ENCODE measurements at regions not wholly inside any gene's neighbourhood (a gene's known extent, or its start where the extent isn't known, plus 50 kb on each side); places are given as distances from the start of the nearest gene placed in this dataset.

GRCh38 chrX:93468075-93468474, 205.3 kb downstream of the NAP1L3 start:
- no peaks in the 10 kb centered on the region for H3K79me2 ChIP-seq (replicated peaks; ENCODE audit: insufficient read depth)
- no peak for ATAC-seq
- H3K27ac Mint-ChIP-seq = no peak overlapping the region
- no peaks in the 10 kb centered on the region for H3K4me1 ChIP-seq (ENCODE audit: insufficient read depth)
- H3K4me3 Mint-ChIP-seq = no peak overlapping the region
- H3K36me3 Mint-ChIP-seq (ENCODE audit: low read depth) = no peaks in the 10 kb centered on the region
- TF ChIP-seq EZH2phosphoT487 (IDR thresholded peaks at IDR 0.05; ENCODE audit: unreplicated experiment) = no peak
- H3K27me3 ChIP-seq (ENCODE audit: insufficient read depth) = no peaks in the 10 kb centered on the region
- no peaks in the 10 kb centered on the region for H3K9me2 ChIP-seq (ENCODE audit: insufficient read depth)
- no peaks in the 10 kb centered on the region for H3K36me3 ChIP-seq (ENCODE audit: insufficient read depth)
- H3K4me1 Mint-ChIP-seq = no peaks in the 10 kb centered on the region
- no peaks in the 10 kb centered on the region for H3K27me3 Mint-ChIP-seq (ENCODE audit: insufficient read depth, low read depth, poor library complexity)
- no peak overlapping the region for H3K4me3 ChIP-seq
- no peak for DNase-seq (ENCODE audit: low spot score)
- no peak overlapping the region for H3K27ac ChIP-seq (ENCODE audit: low read depth)
- no peaks in the 10 kb centered on the region for H4K20me1 ChIP-seq (replicated peaks; ENCODE audit: insufficient read depth)
- H3K4me2 ChIP-seq = no peak overlapping the region
- H3F3A ChIP-seq (replicated peaks; ENCODE audit: low read depth) = no peaks in the 10 kb centered on the region
- no peak overlapping the region for H2AFZ ChIP-seq
- H3K9me3 Mint-ChIP-seq = no peaks in the 10 kb centered on the region

- Histone ChIP-seq H3K4me2 (no peak overlapping the region), H3K27me3 (ENCODE audit: insufficient read depth) (no peaks in the 10 kb centered on the region), H2AFZ (no peak overlapping the region), H3F3A (replicated peaks; ENCODE audit: low read depth) (no peaks in the 10 kb centered on the region), H3K36me3 (ENCODE audit: insufficient read depth) (no peaks in the 10 kb centered on the region), H3K4me3 (no peak overlapping the region), H3K27ac (ENCODE audit: low read depth) (no peak overlapping the region), H3K4me1 (ENCODE audit: insufficient read depth) (no peaks in the 10 kb centered on the region), H4K20me1 (replicated peaks; ENCODE audit: insufficient read depth) (no peaks in the 10 kb centered on the region), H3K79me2 (replicated peaks; ENCODE audit: insufficient read depth) (no peaks in the 10 kb centered on the region), H3K9me2 (ENCODE audit: insufficient read depth) (no peaks in the 10 kb centered on the region)
- Mint-ChIP-seq H3K4me1 (no peaks in the 10 kb centered on the region), H3K36me3 (ENCODE audit: low read depth) (no peaks in the 10 kb centered on the region), H3K9me3 (no peaks in the 10 kb centered on the region), H3K4me3 (no peak overlapping the region), H3K27me3 (ENCODE audit: insufficient read depth, low read depth, poor library complexity) (no peaks in the 10 kb centered on the region), H3K27ac (no peak overlapping the region)
- DNase-seq (ENCODE audit: low spot score) = no peak
- no peak for ATAC-seq
- TF ChIP-seq ETS1 (IDR thresholded peaks at IDR 0.05) (no peak), POLR2AphosphoS5 (IDR thresholded peaks at IDR 0.05; ENCODE audit: low read depth) (no peak), EZH2 (IDR thresholded peaks at IDR 0.05; ENCODE audit: low read depth, unreplicated experiment) (no peak), NANOG (IDR thresholded peaks at IDR 0.05; ENCODE audit: borderline replicate concordance) (no peak), ZNF114 (CRISPR knock-in tag; IDR thresholded peaks at IDR 0.05) (no peak), JUNB (IDR thresholded peaks at IDR 0.05; ENCODE audit: unreplicated experiment) (no peak), EZH2phosphoT487 (IDR thresholded peaks at IDR 0.05; ENCODE audit: unreplicated experiment) (no peak), ZNF462 (CRISPR knock-in tag; IDR thresholded peaks at IDR 0.05) (no peak), ZNF331 (CRISPR knock-in tag; IDR thresholded peaks at IDR 0.05; ENCODE audit: low read depth) (no peak), CTCF (conservative IDR thresholded peaks at IDR 0.05; ENCODE audit: low read depth in 2 of 2) (no peak), STAT1 (IDR thresholded peaks at IDR 0.05; ENCODE audit: unreplicated experiment) (no peak)
Observed at GRCh38 chrX:93466383-93466782, 207.0 kb downstream of the NAP1L3 start.

Data from GM23338 (cell line).